NB4 (cell line): ENCODE measurements at regions not wholly inside any gene's neighbourhood (a gene's known extent, or its start where the extent isn't known, plus 50 kb on each side); places are given as distances from the start of the nearest gene placed in this dataset.

ENCODE experiments used
- DNase-seq: peaks from one replicate; pipeline ENCODE4 v3.0.0; 2010; ENCODE audit warnings: low read depth
- H3K4me3 ChIP-seq: one replicate; pipeline ENCODE4 v1.5.1; 2011; ENCODE audit warnings: mild to moderate bottlenecking, low read depth, low read length, moderate library complexity
- CTCF ChIP-seq: IDR thresholded peaks from one replicate; pipeline ENCODE4 v1.5.1; 2012; ENCODE audit warnings: low read depth, low read length
- MAX ChIP-seq: IDR thresholded peaks from 2 replicates; pipeline ENCODE4 v1.6.1; 2011; ENCODE audit warnings: low read depth, low read length
- MYC ChIP-seq: IDR thresholded peaks from 2 replicates; pipeline ENCODE4 v1.6.1; 2011; ENCODE audit warnings: low read depth, low read length
- POLR2A ChIP-seq: IDR thresholded peaks from 2 replicates; pipeline ENCODE4 v1.6.1; 2011; ENCODE audit warnings: mild to moderate bottlenecking; ENCODE audit not compliant: insufficient read length; ENCODE audit errors: extremely low read depth

GRCh38 chr4:126742048-126742447, 890.7 kb upstream of the INTU start:
- DNase-seq: no peak
- TF ChIP-seq MAX (no peak), POLR2A (no peak), MYC (no peak), CTCF (no peak)
- no peak overlapping the region for H3K4me3 ChIP-seq

GRCh38 chr4:126742885-126743284, 889.9 kb upstream of the INTU start:
- H3K4me3 ChIP-seq: no peak overlapping the region
- no peak for TF ChIP-seq POLR2A
- TF ChIP-seq MAX: no peak
- TF ChIP-seq MYC: no peak
- no peak for DNase-seq

- TF ChIP-seq MYC: no peak
- TF ChIP-seq CTCF: no peak
- TF ChIP-seq MAX: no peak
- TF ChIP-seq POLR2A: no peak
- DNase-seq: no peak
- no peak overlapping the region for H3K4me3 ChIP-seq
Observed at GRCh38 chr4:126748736-126749135, 884.0 kb upstream of the INTU start.

- TF ChIP-seq CTCF: no peak
- no peak for TF ChIP-seq POLR2A
- TF ChIP-seq MAX: no peak
- no peak for TF ChIP-seq MYC
- H3K4me3 ChIP-seq: no peak overlapping the region
- DNase-seq: no peak
Observed at GRCh38 chr4:126750723-126751122, 882.0 kb upstream of the INTU start.

GRCh38 chr4:126752126-126752525, 880.6 kb upstream of the INTU start:
- no peak overlapping the region for H3K4me3 ChIP-seq
- TF ChIP-seq MYC (no peak), MAX (no peak), CTCF (no peak), POLR2A (no peak)
- no peak for DNase-seq

- no peak overlapping the region for H3K4me3 ChIP-seq
- DNase-seq: no peak
- no peak for TF ChIP-seq CTCF
- TF ChIP-seq MAX: no peak
- no peak for TF ChIP-seq MYC
- no peak for TF ChIP-seq POLR2A
Observed at GRCh38 chr4:126752702-126753101, 880.1 kb upstream of the INTU start.
